ENCODE measurements at regions not wholly inside any gene's neighbourhood (a gene's known extent, or its start where the extent isn't known, plus 50 kb on each side); places are given as distances from the start of the nearest gene placed in this dataset.

- DNase-seq (ENCODE audit: low read depth) = no peak
These were observed 119.0 kb downstream of the SUCNR1 start for GRCh38 chr3:151992326-151993041.

GRCh38 chr3:151995091-151995490 is 121.6 kb downstream of the SUCNR1 start:
- DNase-seq (ENCODE audit: low read depth) = no peak

DNA sequence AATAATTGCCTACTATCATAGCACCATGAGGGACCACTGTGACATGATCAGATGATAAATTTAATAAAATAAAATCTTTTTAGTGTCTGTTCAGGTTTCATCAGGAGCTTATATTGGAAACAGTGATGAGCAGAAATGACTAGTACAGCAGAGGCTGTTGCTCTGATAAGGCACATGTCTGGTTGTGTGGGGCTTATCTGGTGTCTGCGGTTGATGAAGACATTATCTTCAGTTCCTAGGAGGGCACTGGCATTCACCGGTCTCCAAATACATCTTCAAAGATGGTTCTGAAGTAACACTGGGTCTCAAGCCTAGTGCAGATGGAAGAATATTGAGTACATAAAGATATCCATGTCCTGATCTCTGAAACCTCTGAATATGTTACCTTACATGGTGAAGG is 125.3 kb downstream of the SUCNR1 start:
- DNase-seq (ENCODE audit: low read depth) = no peak

- no peak for DNase-seq (ENCODE audit: low read depth)
These were observed 126.5 kb downstream of the SUCNR1 start for GRCh38 chr3:151999936-152000335.

GRCh38 chr3:152011812-152012735 is 138.6 kb downstream of the SUCNR1 start:
- DNase-seq (ENCODE audit: low read depth) = no peak

DNA sequence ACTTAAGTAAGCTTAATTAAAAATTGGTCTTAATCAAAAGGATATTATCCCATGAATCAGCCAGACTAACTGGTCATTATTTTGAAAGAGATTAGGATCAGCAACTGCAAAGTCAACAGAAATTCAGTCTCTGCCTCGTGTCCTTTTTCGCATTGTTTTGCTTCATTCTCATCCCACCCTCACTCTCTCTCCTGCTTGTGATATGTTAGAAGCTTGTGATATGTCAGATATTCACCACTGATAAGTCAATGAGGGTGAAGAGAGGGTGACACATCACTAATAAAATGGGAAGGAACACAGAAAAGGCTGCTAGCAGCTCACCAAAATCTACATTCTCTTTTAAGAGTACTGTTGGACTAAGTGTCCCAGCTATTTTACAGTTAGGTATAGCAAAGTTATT is 146.1 kb downstream of the SUCNR1 start:
- DNase-seq (ENCODE audit: low read depth) = no peak

DNA sequence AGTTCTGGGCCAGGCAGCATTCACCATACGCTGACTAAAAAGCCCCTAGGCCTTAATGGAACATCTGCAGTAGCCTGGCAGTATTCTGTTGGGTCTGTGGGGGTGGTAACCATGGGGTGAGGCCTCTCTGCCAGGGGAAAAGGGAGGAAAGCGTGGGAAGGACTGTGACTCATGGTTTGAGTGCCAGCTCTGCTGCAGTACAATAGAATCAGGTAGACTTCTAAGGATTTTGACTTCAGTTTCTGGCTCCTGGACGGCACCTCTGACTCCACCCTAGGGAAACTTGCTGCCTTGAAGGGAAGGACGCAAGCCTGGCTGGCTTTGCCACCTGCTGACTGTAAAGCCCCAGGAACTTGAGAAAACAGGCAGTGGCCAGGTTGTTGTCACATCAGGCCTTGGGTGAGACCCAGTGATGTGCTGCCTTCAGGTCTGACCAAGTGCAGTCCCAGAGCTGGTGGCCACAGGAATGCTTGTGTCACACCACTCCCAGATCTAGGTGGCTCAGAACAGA is 148.6 kb downstream of the SUCNR1 start:
- peak; percentile 27 for DNase-seq (ENCODE audit: low read depth)

DNA sequence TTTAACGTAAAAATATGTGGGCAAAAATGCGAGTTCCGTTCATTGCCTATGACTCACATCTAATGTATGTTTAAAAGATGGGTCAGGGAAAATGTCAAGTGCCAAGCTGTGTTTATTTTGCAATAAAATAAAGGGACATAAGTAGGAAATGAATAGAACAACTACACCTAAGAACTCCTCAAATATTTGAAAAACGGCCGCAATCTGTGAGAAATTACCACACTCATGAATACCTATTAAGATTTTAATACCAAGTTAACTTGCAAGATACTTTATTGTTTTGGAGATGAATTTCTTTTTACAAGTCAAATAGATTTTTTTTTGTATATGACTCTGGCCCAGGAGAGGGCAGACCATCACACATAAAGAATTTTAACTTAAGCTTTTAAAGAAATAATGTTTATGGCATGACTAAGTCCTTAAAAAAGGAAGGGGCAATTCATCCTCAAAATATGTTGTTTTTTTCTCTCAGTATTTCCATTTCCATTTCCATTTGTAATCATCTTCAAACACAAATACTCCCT is 152.7 kb downstream of the SUCNR1 start:
- DNase-seq (ENCODE audit: low read depth) = peak; percentile 31

- peak; percentile 55 for DNase-seq (ENCODE audit: low read depth)
These were observed 156.9 kb downstream of the SUCNR1 start for GRCh38 chr3:152030320-152030719.

GRCh38 chr3:152031321-152031720 is 157.9 kb downstream of the SUCNR1 start:
- DNase-seq (ENCODE audit: low read depth) = no peak

GRCh38 chr3:152037297-152037696 is 163.9 kb downstream of the SUCNR1 start:
- DNase-seq (ENCODE audit: low read depth) = no peak

DNA sequence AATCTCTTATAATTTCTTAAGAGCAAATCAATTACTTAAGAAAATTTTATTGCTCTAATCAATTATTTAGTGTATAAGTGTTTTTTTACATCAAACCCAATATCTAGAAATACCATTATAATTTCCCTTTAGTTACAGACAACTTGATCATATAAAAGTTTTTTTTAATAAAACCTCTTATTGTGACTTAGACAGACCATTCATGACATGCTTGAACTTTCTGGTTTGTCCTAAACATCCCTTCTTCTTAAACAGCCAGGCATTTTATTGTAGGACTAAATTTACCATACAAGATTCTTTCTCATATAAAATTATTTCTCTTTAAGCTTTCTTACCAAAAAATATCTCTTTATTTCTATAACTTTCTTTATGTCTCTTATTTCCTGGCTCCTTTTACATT is 164.5 kb downstream of the SUCNR1 start:
- no peak for DNase-seq (ENCODE audit: low read depth)

GRCh38 chr3:152038490-152038889 is 165.0 kb downstream of the SUCNR1 start:
- no peak for DNase-seq (ENCODE audit: low read depth)

DNA sequence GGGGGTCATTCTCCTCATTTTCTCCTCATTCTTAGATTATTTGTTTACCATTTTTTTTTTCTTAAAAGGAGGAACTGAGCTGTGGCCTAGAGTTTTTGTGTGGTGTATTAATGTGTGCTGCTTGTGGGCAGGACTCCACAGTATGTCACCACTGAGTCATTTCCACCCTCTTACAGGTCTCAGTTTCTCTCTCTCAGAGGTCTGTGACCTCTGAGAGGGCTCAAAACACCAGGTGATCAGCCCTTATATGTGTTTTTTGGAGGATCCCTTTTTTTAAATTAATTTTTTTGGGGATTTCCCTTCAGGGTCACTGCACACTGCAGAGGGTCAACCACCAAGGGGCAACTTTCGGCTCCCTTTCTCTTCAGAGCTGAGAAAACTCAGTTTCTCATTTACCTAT is 166.4 kb downstream of the SUCNR1 start:
- DNase-seq (ENCODE audit: low read depth) = no peak

DNA sequence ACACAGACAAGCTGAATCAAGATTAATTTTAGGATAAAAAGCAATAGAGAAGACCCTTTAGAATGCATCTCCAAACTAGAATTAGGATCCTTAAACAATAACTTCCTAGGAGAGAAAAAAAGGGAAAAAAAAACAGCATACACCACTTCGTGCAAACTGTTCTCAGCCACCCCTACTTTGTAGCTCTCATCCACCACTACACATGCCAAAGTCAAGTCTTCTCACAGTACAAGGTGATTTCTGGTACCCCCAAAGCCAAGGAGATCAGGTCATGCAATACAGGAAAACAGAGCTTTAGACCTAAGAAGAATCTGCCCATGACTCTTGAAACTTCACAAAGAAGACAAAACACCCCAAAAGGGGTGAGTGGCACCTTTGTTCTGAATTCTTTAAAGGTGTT is 166.9 kb downstream of the SUCNR1 start:
- DNase-seq (ENCODE audit: low read depth) = no peak

- DNase-seq (ENCODE audit: low read depth) = no peak
These were observed 170.2 kb downstream of the SUCNR1 start for GRCh38 chr3:152043620-152044019.

DNA sequence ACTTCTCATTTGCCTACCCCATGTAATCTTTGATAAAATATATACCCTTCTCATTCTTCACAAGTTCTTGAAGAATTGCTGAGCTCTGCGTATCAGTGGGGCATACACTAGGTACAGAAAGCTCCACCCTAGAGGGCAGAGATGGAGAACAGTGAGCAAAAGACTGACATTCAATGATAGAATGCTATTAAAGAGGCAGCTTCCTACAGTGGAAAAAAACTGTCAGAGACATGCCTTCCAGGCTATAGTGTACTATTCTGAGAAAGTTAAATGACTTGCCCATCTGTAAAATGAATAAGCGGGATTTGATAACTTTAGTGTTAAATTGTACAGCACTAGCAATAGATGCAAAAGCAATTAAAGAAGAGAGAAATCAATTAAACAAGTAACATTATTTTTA is 172.8 kb downstream of the SUCNR1 start:
- DNase-seq (ENCODE audit: low read depth) = no peak

DNA sequence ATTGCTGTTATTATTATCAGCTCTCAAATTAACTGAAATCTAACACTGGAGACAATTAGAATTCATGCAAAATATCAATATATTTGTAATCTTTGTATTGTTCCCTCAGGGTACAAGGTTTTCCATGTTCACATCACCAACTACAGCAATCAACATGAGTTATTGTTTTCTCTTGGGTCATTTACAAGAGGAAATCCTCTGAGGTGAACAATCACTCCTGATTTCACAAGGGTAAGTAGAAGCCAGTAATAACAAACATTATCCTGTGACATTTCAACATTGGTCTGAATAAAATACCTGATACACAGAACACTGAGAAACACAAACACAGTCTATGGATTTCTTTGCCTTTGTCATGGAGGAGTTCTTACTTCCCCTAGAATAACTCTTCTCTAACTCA is 174.0 kb downstream of the SUCNR1 start:
- DNase-seq (ENCODE audit: low read depth) = no peak

GRCh38 chr3:152048831-152049230 is 175.4 kb downstream of the SUCNR1 start:
- DNase-seq (ENCODE audit: low read depth) = no peak

- no peak for DNase-seq (ENCODE audit: low read depth)
These were observed 177.5 kb downstream of the SUCNR1 start for GRCh38 chr3:152050903-152051302.

DNA sequence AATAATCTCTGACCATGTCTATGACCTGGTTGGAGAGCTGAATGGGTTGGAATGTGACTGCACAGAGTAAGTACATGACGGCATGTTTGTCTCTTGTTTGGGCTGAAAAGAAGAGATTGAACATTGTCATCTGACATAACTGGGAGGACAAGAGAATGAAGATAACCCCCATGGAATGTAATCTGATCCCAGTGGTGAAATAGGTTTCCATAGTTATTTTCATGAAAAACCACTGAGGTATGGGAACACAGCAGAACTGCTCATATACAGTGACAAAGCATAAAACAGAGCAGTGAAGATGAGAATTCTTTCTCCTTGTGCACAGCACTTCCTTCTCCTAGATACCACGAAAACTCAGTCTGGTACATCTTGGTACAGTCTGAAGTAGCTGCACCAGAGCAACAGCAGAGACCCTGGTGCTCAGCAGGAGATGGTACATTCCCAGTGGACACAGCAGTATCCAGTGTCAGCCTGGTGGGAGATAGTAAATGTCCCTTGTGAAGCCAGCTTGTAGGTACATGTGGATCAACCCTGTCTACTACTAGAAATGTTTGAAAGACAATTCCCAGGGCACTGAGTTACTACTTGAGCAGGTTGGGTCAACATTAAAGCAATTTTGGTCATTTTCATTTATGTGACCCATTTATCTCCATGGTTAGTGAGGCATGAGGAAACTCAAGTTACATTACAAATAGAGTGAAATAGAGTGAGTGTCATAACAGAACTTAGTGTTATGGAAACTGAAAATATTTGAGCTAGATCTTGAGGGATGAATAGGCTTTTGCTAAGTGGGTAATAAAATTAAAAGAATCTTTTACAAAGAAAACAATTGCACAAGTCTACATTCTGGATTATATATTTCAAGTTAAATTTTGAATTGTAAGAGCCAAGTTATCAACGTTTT is 178.3 kb downstream of the SUCNR1 start:
- peak; percentile 15 for DNase-seq (ENCODE audit: low read depth)

Data from myocyte (in vitro differentiated cells).